Upper lobe of right lung (tissue), 1 donor: ENCODE measurements at regions not wholly inside any gene's neighbourhood (a gene's known extent, or its start where the extent isn't known, plus 50 kb on each side); places are given as distances from the start of the nearest gene placed in this dataset.

ENCODE experiments used
- ATAC-seq: fragments of 200-7000 bp; cut with Tn5 transposase; one replicate; pipeline ENCODE4 v1.9.1; 2020; ENCODE audit warnings: mild to moderate bottlenecking, moderate library complexity
- DNase-seq: peaks from one replicate; pipeline ENCODE4 v3.0.0-alpha.2; 2020
- H3K27ac ChIP-seq: fragments of 200-600 bp; one replicate; pipeline ENCODE4 v1.8.0; 2022
- H3K27me3 ChIP-seq: fragments of 200-600 bp; one replicate; pipeline ENCODE4 v1.8.0; 2022; ENCODE audit warnings: mild to moderate bottlenecking
- H3K36me3 ChIP-seq: fragments of 200-600 bp; one replicate; pipeline ENCODE4 v1.8.0; 2022
- H3K4me1 ChIP-seq: fragments of 200-600 bp; one replicate; pipeline ENCODE4 v1.8.0; 2022
- H3K4me3 ChIP-seq: fragments of 200-600 bp; one replicate; pipeline ENCODE4 v1.8.0; 2022; ENCODE audit warnings: mild to moderate bottlenecking
- H3K9me3 ChIP-seq: fragments of 200-600 bp; one replicate; pipeline ENCODE4 v1.8.0; 2022
- intact Hi-C: fragments of 100-400 bp; cut with DNase I; formaldehyde crosslinking; loops from one replicate; pipeline ENCODE4 v1.11.0; 2022
- TF ChIP-seq, protein P1 (sequence below): fragments of 200-600 bp; IDR thresholded peaks from one replicate; pipeline ENCODE4 v1.8.0; 2022; ENCODE audit warnings: antibody characterized with exemption
- donor health status: DM: no; HTN: yes; CAD: no; lungs with severe emphysema.

DNA sequence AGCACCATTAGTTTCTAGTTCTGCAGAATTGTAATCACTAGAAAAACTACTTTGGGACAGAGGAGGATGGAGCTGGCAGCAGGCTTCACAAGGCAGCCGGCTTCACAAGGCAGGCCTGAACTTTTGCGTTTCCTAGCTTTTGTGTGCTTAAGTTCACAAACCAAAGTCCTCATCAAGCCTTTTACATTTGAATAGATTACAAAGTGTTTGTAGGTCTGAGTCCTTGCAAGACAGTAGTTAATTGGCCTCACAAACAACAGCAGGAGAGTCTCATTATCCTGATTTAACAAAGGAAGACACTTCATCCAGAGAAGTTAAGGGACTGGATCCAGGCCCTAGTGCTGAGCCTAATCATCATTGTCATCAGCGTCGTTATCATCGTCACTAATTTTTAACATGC, 147.8 kb upstream of the AUTS2 start:
- TF ChIP-seq, protein P1, sequence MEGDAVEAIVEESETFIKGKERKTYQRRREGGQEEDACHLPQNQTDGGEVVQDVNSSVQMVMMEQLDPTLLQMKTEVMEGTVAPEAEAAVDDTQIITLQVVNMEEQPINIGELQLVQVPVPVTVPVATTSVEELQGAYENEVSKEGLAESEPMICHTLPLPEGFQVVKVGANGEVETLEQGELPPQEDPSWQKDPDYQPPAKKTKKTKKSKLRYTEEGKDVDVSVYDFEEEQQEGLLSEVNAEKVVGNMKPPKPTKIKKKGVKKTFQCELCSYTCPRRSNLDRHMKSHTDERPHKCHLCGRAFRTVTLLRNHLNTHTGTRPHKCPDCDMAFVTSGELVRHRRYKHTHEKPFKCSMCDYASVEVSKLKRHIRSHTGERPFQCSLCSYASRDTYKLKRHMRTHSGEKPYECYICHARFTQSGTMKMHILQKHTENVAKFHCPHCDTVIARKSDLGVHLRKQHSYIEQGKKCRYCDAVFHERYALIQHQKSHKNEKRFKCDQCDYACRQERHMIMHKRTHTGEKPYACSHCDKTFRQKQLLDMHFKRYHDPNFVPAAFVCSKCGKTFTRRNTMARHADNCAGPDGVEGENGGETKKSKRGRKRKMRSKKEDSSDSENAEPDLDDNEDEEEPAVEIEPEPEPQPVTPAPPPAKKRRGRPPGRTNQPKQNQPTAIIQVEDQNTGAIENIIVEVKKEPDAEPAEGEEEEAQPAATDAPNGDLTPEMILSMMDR: no peak
- H3K9me3 ChIP-seq: no peaks in the 10 kb centered on the region
- intact Hi-C loops: no loop called here
- no peaks in the 10 kb centered on the region for H3K27me3 ChIP-seq
- H3K4me3 ChIP-seq: no peak overlapping the region
- no peaks in the 10 kb centered on the region for H3K36me3 ChIP-seq
- H3K27ac ChIP-seq: no peak overlapping the region
- DNase-seq: no peak
- no peaks in the 10 kb centered on the region for H3K4me1 ChIP-seq
- no peak for ATAC-seq

DNA sequence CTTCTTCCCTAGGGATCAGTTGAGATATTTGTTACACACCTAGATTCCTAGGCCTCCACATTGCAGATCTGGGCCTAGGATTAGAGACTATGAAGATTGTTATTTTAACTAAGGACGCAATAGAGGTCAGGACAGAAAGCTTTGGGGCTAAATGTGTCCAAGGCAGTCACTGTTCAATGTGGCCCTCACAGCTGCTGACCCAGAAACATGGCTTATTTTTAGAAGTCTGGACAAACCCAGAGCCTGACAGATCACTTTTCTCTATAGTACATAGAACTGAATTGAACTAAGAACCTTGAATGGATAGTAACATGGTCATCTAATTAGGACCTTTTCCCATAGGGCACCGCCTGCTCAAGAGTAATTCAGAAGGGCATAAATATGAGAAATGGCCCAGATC, 146.6 kb upstream of the AUTS2 start:
- no peak overlapping the region for H3K4me3 ChIP-seq
- no peak for DNase-seq
- TF ChIP-seq, protein P1: no peak
- no peaks in the 10 kb centered on the region for H3K36me3 ChIP-seq
- no peak for ATAC-seq
- intact Hi-C loops: no loop called here
- no peak overlapping the region for H3K27ac ChIP-seq
- H3K9me3 ChIP-seq: no peaks in the 10 kb centered on the region
- no peaks in the 10 kb centered on the region for H3K27me3 ChIP-seq
- no peaks in the 10 kb centered on the region for H3K4me1 ChIP-seq

DNA sequence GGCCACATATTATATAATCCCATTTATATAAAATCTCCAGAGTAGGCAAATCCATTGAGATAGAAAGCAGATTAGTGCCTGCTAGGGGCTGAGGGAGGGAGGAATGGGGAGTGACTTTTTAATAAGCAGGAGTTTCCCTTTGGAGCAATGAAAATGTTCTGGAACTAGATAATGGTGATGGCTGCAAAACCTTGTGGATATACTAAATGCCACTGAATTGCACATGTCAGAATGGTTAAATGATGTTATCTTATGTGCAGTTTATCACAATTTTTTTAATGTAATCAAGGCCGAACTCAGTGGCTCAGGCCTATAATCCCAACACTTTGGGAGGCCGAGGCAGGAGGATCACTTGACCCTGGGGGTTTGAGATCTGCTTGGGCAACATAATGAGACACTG, 145.5 kb upstream of the AUTS2 start:
- no peaks in the 10 kb centered on the region for H3K27me3 ChIP-seq
- no peaks in the 10 kb centered on the region for H3K4me1 ChIP-seq
- no peak overlapping the region for H3K27ac ChIP-seq
- DNase-seq: no peak
- TF ChIP-seq, protein P1: no peak
- no peaks in the 10 kb centered on the region for H3K9me3 ChIP-seq
- H3K36me3 ChIP-seq: no peaks in the 10 kb centered on the region
- intact Hi-C loops: no loop called here
- H3K4me3 ChIP-seq: no peak overlapping the region
- ATAC-seq: no peak

DNA sequence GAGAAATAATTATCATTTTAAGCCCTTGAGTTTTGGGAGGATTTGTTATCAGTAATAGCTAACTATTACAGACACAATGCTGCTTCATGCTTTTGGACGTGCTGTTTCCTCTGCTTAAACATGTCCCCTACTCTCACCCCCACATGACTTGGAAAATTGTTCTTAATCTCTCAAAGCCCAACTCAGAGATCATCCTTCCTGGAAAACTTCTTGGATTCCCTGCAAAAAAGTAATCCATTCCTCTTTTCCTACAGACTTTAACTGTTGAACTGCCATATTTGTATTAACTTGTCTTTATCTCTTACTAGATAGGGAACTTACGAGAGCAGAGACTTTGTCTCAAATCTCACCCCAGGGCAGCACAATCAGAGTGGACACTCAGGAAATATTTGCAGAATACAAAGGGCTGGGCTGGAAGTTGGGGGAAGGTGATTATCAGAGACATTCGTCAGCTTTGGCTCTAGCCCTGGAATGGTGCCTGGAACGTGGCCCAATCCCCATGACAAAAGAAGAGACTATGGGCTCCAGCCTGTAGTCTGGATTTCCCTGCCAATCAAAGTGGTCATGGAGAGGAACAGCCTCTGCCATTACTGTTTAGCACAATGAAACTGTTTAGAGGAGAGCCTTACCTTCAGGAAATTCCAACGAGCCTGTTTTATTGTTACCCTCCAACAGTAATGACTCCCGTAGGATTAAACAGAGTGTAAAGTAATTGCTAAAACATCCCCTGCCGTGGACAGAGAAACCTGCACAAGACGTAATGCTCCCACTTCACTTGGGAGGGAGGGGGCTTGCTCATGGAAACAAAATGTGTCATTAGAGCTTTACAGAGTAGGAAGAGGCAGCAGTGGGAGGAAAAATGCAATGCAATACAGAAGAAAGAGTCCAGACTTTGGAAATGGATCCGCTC, 140.4 kb upstream of the AUTS2 start:
- Histone ChIP-seq H3K27ac (no peak overlapping the region), H3K9me3 (no peaks in the 10 kb centered on the region), H3K27me3 (no peaks in the 10 kb centered on the region), H3K4me1 (no peaks in the 10 kb centered on the region), H3K4me3 (no peak overlapping the region), H3K36me3 (no peaks in the 10 kb centered on the region)
- DNase-seq (no peak), ATAC-seq (no peak)
- intact Hi-C loops: no loop called here
- TF ChIP-seq, protein P1: no peak

DNA sequence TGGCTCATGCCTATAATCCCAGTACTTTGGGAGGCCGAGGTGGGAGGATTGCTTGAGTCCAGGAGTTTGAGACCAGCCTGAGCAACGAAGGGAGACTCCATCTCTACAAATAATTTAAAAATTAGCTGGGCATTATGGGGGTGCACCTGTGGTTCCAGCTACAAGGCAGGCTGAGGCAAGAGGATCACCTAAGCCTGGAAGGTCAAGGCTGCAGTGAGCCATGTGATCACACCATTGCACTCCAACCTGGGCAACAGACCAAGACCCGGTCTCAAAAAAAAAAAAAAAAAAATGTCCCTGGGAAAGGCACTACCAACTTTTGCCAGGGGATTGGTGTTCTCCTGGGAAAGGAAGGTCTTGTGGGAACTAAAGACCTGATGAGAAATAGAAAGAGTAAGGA, 134.2 kb upstream of the AUTS2 start:
- Histone ChIP-seq H3K27me3 (no peaks in the 10 kb centered on the region), H3K4me3 (no peak overlapping the region), H3K27ac (no peak overlapping the region), H3K36me3 (no peaks in the 10 kb centered on the region), H3K9me3 (no peaks in the 10 kb centered on the region), H3K4me1 (no peaks in the 10 kb centered on the region)
- intact Hi-C loops: no loop called here
- DNase-seq: no peak
- no peak for ATAC-seq
- TF ChIP-seq, protein P1: no peak
